Ureter (tissue), 1 donor: ENCODE measurements at regions not wholly inside any gene's neighbourhood (a gene's known extent, or its start where the extent isn't known, plus 50 kb on each side); places are given as distances from the start of the nearest gene placed in this dataset.

Source experiments
- DNase-seq: peaks from one replicate; pipeline ENCODE4 v3.0.0-alpha.2; 2020; ENCODE audit warnings: low spot score
- donor health status: DM: yes; HTN: yes; CAD: no.

- DNase-seq, result no peak
Measured at GRCh38 chrX:43580621-43581020, 75.5 kb upstream of the MAOA start.

GRCh38 chrX:43581167-43581566 lies 74.9 kb upstream of the MAOA start:
- no peak for DNase-seq

GRCh38 chrX:43581888-43582539 lies 74.1 kb upstream of the MAOA start:
- no peak for DNase-seq

- no peak for DNase-seq
Measured at GRCh38 chrX:43582540-43582913, 73.6 kb upstream of the MAOA start.

- no peak for DNase-seq
Measured at GRCh38 chrX:43585922-43586321, 70.2 kb upstream of the MAOA start.

- no peak for DNase-seq
Measured at GRCh38 chrX:43586830-43587229, 69.3 kb upstream of the MAOA start.

- no peak for DNase-seq
Measured at GRCh38 chrX:43589735-43590134, 66.4 kb upstream of the MAOA start.

- DNase-seq, result no peak
Measured at GRCh38 chrX:43590150-43590549, 65.9 kb upstream of the MAOA start.

- DNase-seq, result no peak
Measured at GRCh38 chrX:43592597-43592996, 63.5 kb upstream of the MAOA start.

- DNase-seq, result no peak
Measured at GRCh38 chrX:43595931-43596330, 60.2 kb upstream of the MAOA start.

GRCh38 chrX:43604753-43605152 lies 51.3 kb upstream of the MAOA start:
- no peak for DNase-seq

- DNase-seq, result no peak
Measured at GRCh38 chrX:43605351-43605750, 50.7 kb upstream of the MAOA start.
